ENCODE measurements at regions not wholly inside any gene's neighbourhood (a gene's known extent, or its start where the extent isn't known, plus 50 kb on each side); places are given as distances from the start of the nearest gene placed in this dataset.
A peak's percentile ranks its signal among the peaks of the same experiment; 100 is the strongest.

DNA sequence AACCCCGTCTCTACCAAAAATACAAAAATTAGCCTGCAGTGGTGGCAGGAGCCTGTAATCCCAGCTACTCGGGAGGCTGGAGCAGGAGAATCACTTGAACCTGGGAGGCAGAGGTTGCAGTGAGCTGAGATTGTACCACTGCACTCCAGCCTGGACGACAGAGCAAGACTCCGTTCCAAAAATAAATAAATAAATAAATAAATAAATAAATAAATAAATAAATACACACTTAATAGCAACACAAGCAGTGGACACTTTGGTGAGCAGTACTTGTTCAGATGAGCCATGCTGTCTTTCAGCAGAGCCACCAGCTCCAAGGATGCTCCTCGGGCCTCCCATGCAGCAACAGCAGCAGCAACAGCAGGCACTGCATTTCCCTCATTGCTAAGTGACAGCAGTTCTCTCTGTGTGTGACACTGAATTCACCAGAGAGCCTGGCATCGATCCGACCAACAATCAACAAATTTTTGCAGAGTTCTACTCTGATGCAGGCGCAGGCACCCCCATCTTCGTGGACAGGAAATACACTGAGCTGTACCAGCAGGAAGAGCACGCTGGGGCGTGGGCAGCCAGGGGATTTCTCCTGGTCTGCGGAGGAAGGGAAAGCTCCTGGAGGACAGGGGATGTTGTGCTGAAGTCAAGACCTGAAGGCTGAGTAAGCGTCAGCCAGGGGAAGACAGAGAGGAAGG, 54.0 kb upstream of the SNX9 start:
- Mint-ChIP-seq H3K4me1 (ENCODE audit: unreplicated experiment) (peaks cover 64% of the 10 kb centered on the region), H3K27me3 (ENCODE audit: unreplicated experiment) (no peaks in the 10 kb centered on the region), H3K36me3 (ENCODE audit: unreplicated experiment) (no peaks in the 10 kb centered on the region), H3K4me3 (ENCODE audit: unreplicated experiment) (no peak overlapping the region), H3K27ac (ENCODE audit: unreplicated experiment) (peak overlapping the region; percentile 79), H3K9me3 (ENCODE audit: unreplicated experiment) (no peaks in the 10 kb centered on the region)
- TF ChIP-seq, protein P1, sequence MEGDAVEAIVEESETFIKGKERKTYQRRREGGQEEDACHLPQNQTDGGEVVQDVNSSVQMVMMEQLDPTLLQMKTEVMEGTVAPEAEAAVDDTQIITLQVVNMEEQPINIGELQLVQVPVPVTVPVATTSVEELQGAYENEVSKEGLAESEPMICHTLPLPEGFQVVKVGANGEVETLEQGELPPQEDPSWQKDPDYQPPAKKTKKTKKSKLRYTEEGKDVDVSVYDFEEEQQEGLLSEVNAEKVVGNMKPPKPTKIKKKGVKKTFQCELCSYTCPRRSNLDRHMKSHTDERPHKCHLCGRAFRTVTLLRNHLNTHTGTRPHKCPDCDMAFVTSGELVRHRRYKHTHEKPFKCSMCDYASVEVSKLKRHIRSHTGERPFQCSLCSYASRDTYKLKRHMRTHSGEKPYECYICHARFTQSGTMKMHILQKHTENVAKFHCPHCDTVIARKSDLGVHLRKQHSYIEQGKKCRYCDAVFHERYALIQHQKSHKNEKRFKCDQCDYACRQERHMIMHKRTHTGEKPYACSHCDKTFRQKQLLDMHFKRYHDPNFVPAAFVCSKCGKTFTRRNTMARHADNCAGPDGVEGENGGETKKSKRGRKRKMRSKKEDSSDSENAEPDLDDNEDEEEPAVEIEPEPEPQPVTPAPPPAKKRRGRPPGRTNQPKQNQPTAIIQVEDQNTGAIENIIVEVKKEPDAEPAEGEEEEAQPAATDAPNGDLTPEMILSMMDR (IDR thresholded peaks at IDR 0.05), result no peak
- no peak for DNase-seq (ENCODE audit: extremely low spot score, unreplicated experiment)

DNA sequence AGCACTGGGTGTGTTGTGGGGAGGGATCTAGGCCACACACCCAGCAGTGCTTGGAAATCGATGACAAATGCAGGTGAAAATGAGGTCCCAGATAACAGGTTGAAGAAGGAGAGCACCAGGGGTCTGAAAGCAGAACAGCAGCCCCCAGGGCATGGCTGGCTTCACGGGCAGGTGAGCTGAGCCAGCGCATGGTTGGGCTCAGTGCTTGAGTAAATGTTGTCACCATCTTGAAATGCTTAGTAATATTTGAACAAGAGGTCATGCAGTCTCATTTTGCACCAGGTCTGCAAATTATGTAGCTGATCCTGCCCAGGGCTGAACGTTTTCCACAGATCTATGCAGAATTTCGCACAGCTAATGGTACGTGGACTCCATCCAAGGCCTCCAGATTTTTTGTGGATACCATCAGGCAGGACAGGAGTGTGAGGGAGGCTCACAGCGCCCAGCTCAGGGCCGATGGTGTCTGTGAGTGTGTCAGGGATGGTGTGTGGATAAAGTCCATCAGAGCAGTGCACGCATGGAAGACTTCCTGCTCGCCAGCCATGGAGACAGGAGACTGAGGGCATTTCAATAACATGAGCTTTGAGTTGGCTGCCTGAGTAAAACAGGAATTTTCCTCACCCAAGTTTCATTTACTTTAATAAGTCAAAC, 53.1 kb upstream of the SNX9 start:
- Mint-ChIP-seq H3K27me3 (ENCODE audit: unreplicated experiment) (no peaks in the 10 kb centered on the region), H3K27ac (ENCODE audit: unreplicated experiment) (peak overlapping the region; percentile 79), H3K9me3 (ENCODE audit: unreplicated experiment) (no peaks in the 10 kb centered on the region), H3K4me3 (ENCODE audit: unreplicated experiment) (no peak overlapping the region), H3K36me3 (ENCODE audit: unreplicated experiment) (no peaks in the 10 kb centered on the region), H3K4me1 (ENCODE audit: unreplicated experiment) (peaks cover 59% of the 10 kb centered on the region)
- DNase-seq (ENCODE audit: extremely low spot score, unreplicated experiment), result no peak
- TF ChIP-seq, protein P1 (IDR thresholded peaks at IDR 0.05), result no peak

DNA sequence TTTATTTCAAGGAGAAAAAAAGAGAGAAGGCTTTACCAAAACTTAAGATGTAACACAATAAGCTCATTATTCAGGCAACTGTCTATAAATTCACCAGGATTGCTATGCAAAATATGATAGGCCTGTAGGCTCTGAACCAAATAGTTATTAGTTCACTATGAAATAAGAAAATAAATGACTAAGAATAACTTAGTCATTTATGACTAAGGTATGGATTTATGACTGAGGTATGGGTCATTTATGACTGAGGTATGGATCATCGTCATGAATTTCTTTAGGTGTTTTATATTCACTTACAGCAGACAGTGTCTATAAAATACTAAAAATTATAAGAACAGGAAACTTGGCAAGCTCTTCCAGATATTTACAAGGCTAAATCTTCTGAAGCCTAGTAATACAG, 52.1 kb upstream of the SNX9 start:
- no peak for DNase-seq (ENCODE audit: extremely low spot score, unreplicated experiment)
- Mint-ChIP-seq H3K36me3 (ENCODE audit: unreplicated experiment) (no peaks in the 10 kb centered on the region), H3K27me3 (ENCODE audit: unreplicated experiment) (no peaks in the 10 kb centered on the region), H3K4me1 (ENCODE audit: unreplicated experiment) (peaks cover 49% of the 10 kb centered on the region), H3K27ac (ENCODE audit: unreplicated experiment) (no peak overlapping the region), H3K9me3 (ENCODE audit: unreplicated experiment) (no peaks in the 10 kb centered on the region), H3K4me3 (ENCODE audit: unreplicated experiment) (no peak overlapping the region)
- TF ChIP-seq, protein P1 (IDR thresholded peaks at IDR 0.05), result no peak

DNA sequence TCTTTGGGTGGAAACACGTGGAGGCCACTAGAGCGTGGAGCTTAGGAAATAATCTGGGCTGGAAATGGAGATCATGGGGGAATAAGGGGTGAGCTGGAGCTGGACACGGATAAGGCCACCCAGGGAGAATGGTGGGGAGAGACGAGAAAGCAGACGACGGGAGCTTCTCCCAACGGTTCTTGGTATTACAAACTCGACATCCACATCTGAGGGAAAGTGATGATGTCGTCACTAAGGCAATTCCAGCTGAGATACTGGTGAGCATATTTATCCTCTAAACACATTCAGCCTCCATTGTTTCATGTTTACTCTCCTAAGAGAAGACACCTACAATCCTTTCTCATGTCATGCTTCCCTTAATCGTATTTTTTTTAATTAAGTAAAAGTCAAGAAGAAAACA, 50.2 kb upstream of the SNX9 start:
- Mint-ChIP-seq H3K27me3 (ENCODE audit: unreplicated experiment) (no peaks in the 10 kb centered on the region), H3K27ac (ENCODE audit: unreplicated experiment) (no peak overlapping the region)

More for the DNA sequence above, 50.2 kb upstream of the SNX9 start:
- H3K9me3 Mint-ChIP-seq (ENCODE audit: unreplicated experiment), result no peaks in the 10 kb centered on the region
- H3K4me1 Mint-ChIP-seq (ENCODE audit: unreplicated experiment), result peaks cover 36% of the 10 kb centered on the region
- peaks cover 2% of the 10 kb centered on the region for H3K36me3 Mint-ChIP-seq (ENCODE audit: unreplicated experiment)
- H3K4me3 Mint-ChIP-seq (ENCODE audit: unreplicated experiment), result no peak overlapping the region
- TF ChIP-seq, protein P1 (IDR thresholded peaks at IDR 0.05), result no peak
- DNase-seq (ENCODE audit: extremely low spot score, unreplicated experiment), result no peak

Data from osteocyte (in vitro differentiated cells).